ENCODE measurements at regions not wholly inside any gene's neighbourhood (a gene's known extent, or its start where the extent isn't known, plus 50 kb on each side); places are given as distances from the start of the nearest gene placed in this dataset.

DNA sequence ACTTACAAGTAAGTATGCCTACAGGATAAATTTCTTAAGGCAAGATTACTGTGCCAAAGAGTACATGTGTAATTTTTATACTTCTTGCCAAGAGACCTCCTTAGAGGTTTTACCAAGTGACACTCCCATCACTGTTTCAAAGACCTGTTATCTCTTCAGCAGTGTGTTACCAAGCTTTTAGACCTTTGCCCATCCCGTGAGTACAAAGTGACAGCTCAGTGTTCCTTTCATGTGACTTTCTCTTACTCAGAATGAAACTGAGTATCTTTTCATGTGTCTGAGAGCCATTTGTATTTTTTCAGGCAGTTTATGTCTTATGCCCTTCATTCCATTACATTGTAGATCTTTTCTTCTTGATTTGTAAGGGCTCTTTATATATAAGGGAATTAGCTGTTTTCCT is 287.5 kb upstream of the SALL3 start:
- TF ChIP-seq, protein P1, sequence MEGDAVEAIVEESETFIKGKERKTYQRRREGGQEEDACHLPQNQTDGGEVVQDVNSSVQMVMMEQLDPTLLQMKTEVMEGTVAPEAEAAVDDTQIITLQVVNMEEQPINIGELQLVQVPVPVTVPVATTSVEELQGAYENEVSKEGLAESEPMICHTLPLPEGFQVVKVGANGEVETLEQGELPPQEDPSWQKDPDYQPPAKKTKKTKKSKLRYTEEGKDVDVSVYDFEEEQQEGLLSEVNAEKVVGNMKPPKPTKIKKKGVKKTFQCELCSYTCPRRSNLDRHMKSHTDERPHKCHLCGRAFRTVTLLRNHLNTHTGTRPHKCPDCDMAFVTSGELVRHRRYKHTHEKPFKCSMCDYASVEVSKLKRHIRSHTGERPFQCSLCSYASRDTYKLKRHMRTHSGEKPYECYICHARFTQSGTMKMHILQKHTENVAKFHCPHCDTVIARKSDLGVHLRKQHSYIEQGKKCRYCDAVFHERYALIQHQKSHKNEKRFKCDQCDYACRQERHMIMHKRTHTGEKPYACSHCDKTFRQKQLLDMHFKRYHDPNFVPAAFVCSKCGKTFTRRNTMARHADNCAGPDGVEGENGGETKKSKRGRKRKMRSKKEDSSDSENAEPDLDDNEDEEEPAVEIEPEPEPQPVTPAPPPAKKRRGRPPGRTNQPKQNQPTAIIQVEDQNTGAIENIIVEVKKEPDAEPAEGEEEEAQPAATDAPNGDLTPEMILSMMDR (IDR thresholded peaks at IDR 0.05; ENCODE audit: low read depth, low read length) = no peak
- no peak for DNase-seq (ENCODE audit: extremely low read depth, low read depth)

DNA sequence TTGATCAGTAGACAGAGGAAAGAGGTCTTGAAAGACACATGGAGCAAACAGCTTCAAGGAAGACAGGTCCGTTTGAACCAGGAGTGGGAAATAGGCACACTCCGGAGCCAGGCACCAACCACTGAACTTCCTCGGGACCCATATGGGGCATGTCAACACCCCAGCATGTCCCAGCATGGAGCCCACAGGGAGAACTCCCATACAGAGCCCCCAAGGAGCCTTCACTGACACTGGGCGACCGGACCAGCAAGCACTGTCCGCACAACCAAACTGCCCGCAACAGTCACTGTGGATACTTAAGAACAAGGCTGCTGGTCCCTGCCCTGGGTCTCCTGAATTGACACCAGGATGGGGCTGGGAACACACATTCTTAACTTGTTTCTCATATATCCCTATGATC is 286.2 kb upstream of the SALL3 start:
- no peak for DNase-seq (ENCODE audit: extremely low read depth, low read depth)
- TF ChIP-seq, protein P1 (IDR thresholded peaks at IDR 0.05; ENCODE audit: low read depth, low read length) = no peak

- TF ChIP-seq, protein P1 (IDR thresholded peaks at IDR 0.05; ENCODE audit: low read depth, low read length) = no peak
- no peak for DNase-seq (ENCODE audit: extremely low read depth, low read depth)
These were observed 282.8 kb upstream of the SALL3 start for GRCh38 chr18:78696698-78697435.

DNA sequence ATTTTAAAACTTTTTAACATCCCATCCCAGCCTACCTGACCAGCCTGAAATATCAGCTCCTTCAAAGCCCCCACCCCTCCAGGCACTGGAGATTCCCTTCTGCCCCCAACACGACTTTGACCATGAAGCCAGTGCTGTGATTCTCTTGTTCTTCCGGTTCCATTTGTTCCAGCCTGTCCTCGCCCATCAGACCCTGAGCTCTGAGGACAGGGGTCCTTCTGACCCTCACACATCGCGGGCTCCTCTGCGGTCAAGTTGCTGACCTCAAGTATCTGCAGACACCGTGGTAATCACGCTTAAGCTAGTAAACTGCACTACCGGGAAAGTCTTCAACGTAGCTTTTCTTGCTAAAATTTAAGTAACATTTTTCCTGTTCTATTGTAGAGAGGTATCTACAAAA is 282.2 kb upstream of the SALL3 start:
- TF ChIP-seq, protein P1 (IDR thresholded peaks at IDR 0.05; ENCODE audit: low read depth, low read length) = no peak
- DNase-seq (ENCODE audit: extremely low read depth, low read depth) = no peak

DNA sequence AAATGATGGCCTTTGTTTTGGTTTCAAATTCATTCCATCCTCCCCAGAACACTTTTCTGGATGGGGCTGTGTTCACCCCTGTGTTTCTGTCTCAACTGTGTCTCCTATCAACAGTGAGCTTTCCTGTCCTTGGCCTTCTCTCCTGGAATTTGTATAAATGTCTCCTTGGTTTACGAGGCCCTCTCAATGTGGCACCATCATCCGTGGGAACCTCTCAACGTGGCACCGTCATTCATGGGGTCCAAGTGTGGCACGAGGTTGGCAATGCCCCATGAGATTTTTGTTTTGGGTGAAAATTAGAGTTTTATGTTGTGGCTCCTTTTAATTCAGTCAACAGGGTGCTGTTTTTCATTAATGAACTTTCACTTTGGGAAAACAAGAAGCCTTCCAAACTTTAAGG is 280.7 kb upstream of the SALL3 start:
- TF ChIP-seq, protein P1 (IDR thresholded peaks at IDR 0.05; ENCODE audit: low read depth, low read length) = no peak

DNA sequence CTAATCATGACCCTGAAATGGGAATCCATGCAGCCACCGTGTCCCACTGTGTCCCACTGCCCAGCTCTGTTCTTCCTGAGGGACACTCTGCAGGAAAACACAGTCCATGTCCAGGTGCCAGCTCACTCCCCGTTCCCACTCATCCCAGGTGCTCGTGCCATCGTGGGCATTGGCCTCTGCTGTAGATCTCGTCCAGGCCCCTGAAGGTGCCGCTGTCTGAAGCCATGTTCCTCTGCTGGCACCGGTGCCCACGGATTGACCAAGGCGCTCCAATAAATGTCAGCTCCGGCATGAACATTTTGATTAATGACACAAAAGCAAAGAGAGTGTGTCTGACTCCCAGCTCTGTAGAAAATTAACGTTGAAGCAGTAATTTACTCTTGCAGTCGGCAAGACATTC is 280.1 kb upstream of the SALL3 start:
- no peak for DNase-seq (ENCODE audit: extremely low read depth, low read depth)
- TF ChIP-seq, protein P1 (IDR thresholded peaks at IDR 0.05; ENCODE audit: low read depth, low read length) = no peak

More for the DNA sequence above, 280.7 kb upstream of the SALL3 start:
- no peak for DNase-seq (ENCODE audit: extremely low read depth, low read depth)

DNA sequence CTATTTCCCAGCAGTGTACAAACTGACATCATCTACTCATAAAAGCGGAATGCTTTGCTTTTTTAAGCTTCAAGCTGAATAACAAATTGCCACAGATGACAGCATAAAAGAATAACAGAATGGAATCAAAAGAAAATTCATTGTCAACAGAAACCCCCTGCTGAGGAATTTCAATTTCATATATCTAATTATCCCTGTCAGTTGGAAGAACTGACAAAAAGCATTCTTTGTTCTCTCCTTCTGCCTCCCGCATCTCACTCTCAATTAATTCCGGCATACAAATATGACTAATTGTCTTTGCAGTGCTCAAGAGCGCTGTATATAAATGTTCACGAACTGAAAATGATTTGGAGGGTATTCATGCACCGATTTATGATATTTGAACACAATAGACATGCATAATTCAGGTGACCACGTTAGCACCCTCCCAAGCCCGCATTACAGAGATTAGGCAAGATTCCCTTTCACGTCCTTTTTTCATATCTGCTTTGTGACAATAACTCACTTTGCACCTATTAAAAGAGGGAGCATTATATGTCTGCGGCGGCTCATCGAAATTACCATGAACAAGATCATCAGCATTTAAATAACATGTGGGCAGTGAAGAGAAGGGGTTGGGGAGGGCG is 277.7 kb upstream of the SALL3 start:
- no peak for DNase-seq (ENCODE audit: extremely low read depth, low read depth)
- TF ChIP-seq, protein P1 (IDR thresholded peaks at IDR 0.05; ENCODE audit: low read depth, low read length) = no peak

Data from AG09319 (cell line).